ENCODE measurements at regions not wholly inside any gene's neighbourhood (a gene's known extent, or its start where the extent isn't known, plus 50 kb on each side); places are given as distances from the start of the nearest gene placed in this dataset.

DNA sequence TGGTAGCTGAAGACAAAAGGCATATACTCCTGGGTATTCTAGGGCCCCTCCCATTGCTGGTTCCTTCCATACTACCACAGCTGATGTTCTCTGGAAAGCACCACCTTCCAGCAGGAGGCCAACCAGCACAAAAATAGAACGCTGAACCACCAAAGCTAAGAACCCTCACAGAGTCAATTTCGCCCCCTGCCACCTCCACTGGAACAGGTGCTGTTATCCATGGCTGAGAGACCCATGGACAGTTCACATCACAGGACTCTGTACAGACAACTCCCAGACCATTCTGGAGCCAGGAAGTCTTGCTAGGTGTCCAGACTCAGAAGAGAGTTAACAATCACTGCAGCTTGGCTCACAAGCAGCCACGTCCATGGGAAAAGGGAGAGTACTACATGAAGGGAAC is 1851.5 kb upstream of the NUDT12 start:
- no peak for TF ChIP-seq EZH2 (IDR thresholded peaks at IDR 0.05; ENCODE audit: low read length)
- TF ChIP-seq, protein P1, sequence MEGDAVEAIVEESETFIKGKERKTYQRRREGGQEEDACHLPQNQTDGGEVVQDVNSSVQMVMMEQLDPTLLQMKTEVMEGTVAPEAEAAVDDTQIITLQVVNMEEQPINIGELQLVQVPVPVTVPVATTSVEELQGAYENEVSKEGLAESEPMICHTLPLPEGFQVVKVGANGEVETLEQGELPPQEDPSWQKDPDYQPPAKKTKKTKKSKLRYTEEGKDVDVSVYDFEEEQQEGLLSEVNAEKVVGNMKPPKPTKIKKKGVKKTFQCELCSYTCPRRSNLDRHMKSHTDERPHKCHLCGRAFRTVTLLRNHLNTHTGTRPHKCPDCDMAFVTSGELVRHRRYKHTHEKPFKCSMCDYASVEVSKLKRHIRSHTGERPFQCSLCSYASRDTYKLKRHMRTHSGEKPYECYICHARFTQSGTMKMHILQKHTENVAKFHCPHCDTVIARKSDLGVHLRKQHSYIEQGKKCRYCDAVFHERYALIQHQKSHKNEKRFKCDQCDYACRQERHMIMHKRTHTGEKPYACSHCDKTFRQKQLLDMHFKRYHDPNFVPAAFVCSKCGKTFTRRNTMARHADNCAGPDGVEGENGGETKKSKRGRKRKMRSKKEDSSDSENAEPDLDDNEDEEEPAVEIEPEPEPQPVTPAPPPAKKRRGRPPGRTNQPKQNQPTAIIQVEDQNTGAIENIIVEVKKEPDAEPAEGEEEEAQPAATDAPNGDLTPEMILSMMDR (optimal IDR thresholded peaks at IDR 0.05 in 1 of 3, IDR thresholded peaks at IDR 0.05 in 1 of 3, conservative IDR thresholded peaks at IDR 0.05 in 1 of 3; ENCODE audit: extremely low read depth in 1 of 3, insufficient read depth in 2 of 3, low read length in 3 of 3): no peak
